HG02798 (cell line): ENCODE measurements at regions not wholly inside any gene's neighbourhood (a gene's known extent, or its start where the extent isn't known, plus 50 kb on each side); places are given as distances from the start of the nearest gene placed in this dataset.

Source experiments
- ATAC-seq: cut with Tn5 transposase; IDR thresholded peaks from one replicate; pipeline ENCODE4 v1.9.1; 2021; ENCODE audit warnings: mild to moderate bottlenecking; ENCODE audit not compliant: unreplicated experiment, poor library complexity

- no peak for ATAC-seq
Observed at GRCh38 chr3:135694142-135694541, 271.4 kb upstream of the PPP2R3A start.

- ATAC-seq: no peak
Observed at GRCh38 chr3:135699741-135700140, 265.8 kb upstream of the PPP2R3A start.

DNA sequence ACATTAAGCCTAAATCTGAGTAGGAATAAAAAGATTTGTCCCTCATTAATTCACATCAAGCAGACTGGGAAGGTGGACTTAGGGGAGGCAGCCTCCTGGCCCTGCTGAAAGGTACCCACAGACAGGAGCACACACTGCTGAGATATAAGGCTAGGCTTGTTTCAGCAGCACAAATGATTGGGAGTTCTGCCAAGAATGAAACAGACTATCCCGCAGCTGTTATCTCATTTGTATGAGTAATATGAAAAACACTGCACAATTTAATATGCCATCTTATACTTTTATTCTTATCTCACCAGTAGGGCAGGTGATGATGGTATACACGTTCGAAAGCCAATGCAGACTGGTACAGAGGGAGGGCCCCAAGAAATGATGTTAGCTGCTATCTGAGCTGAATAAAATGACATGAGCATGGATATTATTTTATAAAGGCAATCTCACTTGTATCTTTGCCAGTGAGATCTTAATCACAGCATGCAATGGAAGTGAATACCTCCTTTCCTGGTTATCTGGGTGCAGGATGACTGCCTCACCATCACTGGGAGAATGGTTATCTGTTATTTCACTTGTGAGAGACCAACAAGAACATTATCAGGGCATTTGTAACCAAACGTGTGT lies 258.7 kb upstream of the PPP2R3A start:
- no peak for ATAC-seq

- ATAC-seq: no peak
Observed at GRCh38 chr3:135719449-135719848, 246.1 kb upstream of the PPP2R3A start.

- no peak for ATAC-seq
Observed at GRCh38 chr3:135728007-135728721, 237.4 kb upstream of the PPP2R3A start.

- no peak for ATAC-seq
Observed at GRCh38 chr3:135731546-135731945, 234.0 kb upstream of the PPP2R3A start.

- ATAC-seq: no peak
Observed at GRCh38 chr3:135736740-135737139, 228.8 kb upstream of the PPP2R3A start.

DNA sequence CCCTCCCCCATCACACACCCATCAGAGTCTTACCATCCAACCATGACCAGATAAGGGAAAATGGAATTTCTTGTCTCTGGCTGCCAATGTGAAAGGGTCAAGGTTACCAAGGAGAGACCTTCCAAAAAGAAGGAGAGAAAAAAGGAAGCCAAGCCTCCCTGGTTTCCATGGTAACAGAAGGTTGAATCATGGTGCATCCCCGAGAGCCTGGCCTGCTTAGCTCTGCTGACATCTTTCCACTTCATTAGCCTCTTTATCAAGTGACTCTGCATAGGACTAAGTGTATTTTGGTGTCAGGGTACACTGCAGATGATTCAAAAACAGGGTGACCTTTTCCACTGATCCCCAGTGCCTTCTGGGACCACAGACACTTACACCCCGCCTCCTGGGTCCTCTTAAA lies 225.7 kb upstream of the PPP2R3A start:
- ATAC-seq: no peak

- ATAC-seq: no peak
Observed at GRCh38 chr3:135740211-135740610, 225.3 kb upstream of the PPP2R3A start.

- ATAC-seq: no peak
Observed at GRCh38 chr3:135740751-135741150, 224.8 kb upstream of the PPP2R3A start.

GRCh38 chr3:135751991-135752390 lies 213.5 kb upstream of the PPP2R3A start:
- no peak for ATAC-seq

DNA sequence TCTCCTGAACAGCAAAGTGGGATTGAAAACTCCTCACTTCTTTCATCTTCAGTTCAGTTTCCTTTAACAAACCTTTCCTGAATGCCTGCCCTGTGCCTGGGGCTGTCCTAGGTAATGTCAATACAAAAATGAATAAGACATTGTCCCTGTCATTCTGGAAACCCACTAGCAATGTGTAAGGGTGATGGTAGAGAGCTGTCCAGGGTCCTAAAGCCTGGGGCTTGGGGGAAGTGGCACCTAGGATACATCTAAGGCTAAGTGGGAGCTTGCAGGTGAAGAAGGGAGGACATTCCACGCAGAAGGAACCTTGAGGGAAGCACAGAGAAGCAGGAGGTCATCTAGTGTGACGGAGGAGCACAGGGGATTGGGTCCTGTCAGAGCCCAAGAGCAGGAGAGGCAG lies 212.7 kb upstream of the PPP2R3A start:
- ATAC-seq: no peak

DNA sequence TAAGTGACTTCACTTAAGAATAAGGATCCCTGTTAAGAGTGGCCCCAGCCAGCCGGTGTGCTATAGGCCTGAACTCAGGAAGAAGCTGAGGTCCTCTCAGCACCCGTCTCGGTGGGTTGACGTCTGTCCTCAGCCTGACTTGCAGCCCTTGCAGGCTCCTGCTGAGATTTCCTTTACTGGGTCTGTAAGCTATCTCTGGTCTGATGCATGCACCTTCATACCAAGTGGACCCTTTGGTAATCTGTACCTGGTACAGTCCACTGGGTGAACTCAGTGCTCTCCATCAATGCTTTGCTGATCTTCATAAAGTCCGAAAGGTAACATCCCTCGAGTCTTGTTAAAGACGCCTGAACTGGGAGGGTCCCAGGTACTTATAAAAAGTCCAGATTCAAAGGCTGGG lies 212.0 kb upstream of the PPP2R3A start:
- no peak for ATAC-seq

DNA sequence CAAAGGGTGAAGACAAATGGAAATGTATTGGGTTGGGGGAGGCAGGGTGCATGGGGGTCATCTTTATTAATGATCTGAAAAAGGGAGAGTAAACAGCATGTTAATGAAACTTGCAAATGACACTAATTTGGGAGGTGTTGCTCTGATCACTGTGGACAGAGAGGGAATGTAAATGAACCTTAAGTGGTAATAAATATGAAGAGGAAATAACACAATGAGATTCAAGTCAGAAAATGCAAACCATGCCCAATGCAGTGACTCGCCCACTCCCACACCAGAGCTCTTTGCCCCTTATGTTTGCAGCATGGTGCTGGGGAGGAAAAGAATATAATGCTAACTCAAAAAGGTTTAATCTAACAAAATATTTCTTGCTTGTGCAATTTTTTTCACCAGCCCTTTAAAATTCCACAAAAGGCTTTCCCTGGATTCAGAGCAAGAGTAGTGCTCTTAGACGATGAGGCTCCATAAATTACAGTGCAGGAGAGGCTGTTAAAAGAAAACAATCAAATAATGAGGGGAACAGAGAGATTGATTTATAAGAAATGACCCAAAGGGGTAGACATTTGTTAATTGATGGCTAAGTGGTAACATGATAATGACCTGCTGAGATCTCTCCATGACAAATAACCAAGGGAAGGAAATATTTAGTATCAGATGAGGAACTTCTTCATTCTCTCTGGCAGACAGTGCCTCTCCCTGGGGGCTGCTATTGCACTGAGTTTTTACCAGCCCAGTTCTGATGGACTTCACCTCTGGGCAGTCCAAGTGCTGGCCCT lies 210.0 kb upstream of the PPP2R3A start:
- ATAC-seq: no peak

DNA sequence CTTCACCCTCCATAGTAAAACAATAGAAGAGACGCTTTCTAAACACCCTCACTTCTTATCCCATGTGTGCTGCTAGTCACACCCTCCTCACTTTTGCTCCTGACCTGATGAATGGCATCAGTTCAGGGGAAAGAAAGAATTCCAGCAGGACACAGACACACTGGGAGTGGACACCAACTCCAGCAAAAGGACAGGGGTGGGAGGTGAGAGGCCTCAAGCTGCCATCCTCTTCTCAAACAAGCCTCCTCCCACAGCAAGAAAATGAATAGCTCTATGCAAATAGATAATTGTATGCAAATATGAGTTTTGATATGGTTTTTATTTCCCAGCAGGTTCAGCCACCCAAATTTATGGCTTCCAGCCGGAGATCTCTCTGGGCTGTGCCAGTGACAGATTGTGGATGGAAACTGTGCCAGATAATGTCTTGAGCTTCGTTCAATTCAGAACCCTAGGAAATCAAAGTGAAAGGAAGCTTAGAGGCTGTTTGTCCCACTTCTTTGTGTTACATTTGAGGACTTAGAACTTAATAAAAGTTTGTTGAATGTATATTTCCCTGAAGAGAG lies 209.3 kb upstream of the PPP2R3A start:
- ATAC-seq: no peak

DNA sequence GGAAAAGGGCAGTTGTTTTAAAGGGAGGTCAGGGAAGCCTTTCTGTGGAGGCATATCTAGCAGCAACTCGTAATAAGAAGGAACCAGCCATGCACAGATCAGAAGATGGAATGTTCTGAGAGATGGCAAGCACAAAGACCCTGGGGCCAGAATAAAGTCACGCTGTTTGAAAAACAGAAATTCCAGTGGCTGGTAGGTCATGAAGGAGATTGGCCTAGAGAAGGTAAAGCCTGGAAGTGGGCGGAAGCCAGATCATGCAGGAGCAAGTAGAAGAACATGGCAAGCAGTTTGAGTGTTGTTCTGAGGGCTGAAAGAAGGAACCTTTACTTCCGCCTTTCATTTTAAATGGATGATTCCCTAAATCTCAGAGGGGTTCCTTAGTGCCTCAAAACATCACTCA lies 208.1 kb upstream of the PPP2R3A start:
- no peak for ATAC-seq

DNA sequence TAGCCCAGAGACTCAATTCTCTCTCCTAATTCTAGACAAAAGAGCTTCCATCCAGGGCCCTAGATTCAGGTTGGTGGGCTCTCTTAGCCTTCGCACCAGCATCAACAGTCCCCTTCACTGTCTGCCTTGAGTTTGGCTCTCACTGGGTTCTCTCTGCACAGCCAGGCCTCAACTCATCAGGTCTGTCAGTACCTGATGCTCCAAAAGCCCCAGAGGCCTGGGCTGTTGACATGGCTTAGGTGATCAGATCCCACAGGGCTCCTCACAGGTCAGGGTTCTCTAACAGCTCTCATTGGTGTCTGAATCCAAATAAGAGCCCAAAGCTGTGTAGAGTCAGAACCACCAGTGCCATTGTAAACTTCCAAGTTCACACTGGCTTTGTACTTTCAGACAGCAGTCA lies 206.6 kb upstream of the PPP2R3A start:
- ATAC-seq: no peak

DNA sequence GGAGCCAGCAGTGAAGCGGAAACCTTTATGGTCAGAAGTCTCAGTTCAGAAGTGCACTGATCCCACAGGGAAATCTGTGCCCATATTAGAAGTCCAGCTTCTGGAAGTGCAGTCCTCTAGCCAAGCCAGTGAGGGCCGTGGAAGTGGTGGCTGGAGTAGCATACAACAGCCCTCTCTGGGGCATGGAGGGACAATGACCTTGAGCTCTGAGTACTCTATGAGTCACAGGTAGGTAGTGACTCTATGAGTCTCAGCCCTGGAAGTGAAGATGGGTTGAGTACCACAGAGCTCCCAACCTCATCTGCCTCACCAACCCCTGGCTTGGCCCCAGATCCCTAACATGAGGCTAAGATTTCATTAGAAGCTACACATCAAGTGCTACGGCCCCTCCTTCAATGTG lies 205.9 kb upstream of the PPP2R3A start:
- no peak for ATAC-seq

DNA sequence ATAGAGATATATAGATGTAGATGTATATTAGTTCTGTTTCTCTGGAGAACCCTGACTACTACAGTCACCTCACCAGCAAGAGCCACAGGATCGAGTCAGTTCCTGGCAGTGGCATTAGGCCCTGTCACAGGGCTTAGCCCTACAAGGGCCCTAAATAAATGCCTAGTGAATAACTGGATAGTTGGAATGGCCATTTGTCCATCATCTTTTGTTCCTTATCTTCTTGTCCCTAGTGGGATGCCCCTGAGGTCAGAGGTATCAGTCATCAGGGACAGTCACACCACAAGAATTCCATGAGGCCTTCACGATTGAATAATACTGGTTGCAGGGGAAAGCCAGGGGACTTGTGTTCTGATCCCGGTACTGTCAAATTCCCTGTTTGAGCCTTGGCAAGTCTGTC lies 204.9 kb upstream of the PPP2R3A start:
- ATAC-seq: no peak

GRCh38 chr3:135762188-135762856 lies 203.2 kb upstream of the PPP2R3A start:
- no peak for ATAC-seq

- ATAC-seq: no peak
Observed at GRCh38 chr3:135766115-135766514, 199.4 kb upstream of the PPP2R3A start.
